ENCODE measurements at regions not wholly inside any gene's neighbourhood (a gene's known extent, or its start where the extent isn't known, plus 50 kb on each side); places are given as distances from the start of the nearest gene placed in this dataset.

DNA sequence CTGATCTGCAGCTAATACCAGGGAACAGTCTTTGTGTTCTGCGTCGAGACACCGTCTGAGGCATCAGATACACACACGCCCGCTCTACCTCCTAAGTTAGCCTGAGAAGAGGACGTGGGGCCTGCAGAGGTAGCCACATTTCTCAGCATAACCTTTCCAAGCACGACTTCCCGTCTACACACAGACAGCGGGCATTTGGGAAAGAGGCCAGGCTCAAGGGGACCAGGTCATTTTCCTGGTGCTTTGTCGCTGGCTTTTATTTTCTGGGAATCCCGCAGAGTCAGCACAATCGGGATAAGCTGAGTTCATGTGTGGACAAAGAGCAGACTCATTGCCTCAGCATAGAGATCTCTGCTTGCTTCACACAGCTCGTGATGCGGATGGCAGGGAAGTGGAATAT lies 72.5 kb upstream of the SMYD2 start:
- no peak for DNase-seq (ENCODE audit: low read depth)

DNA sequence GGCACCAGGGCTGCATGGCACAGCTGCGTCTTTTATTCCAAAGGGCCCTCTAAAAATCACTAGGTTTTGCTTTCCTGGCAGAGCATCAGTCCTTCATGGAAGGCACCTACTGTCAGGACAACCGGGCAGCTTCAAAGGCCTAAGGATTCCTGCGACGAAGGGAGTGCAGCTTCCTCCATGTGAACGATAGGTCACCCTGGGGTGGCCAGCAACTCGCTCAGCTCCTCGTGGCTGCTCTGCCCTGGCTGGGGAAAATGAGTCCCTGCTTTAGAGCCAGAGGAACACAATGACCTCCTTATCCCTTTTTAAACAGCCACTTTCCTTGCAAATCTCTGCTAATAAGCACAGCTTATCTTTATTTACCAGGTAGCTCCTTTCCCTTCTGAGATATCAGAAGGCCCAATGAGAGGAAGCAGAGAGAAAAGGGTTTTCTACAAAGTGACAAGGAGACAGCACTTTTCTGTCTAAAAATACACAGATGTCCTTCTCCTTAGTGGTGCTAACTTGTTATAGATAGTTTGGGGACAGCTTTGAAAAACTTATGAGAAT lies 71.6 kb upstream of the SMYD2 start:
- DNase-seq (ENCODE audit: low read depth), result no peak

- DNase-seq (ENCODE audit: low read depth), result no peak
Observed at GRCh38 chr1:214213136-214213535, 67.8 kb upstream of the SMYD2 start.

DNA sequence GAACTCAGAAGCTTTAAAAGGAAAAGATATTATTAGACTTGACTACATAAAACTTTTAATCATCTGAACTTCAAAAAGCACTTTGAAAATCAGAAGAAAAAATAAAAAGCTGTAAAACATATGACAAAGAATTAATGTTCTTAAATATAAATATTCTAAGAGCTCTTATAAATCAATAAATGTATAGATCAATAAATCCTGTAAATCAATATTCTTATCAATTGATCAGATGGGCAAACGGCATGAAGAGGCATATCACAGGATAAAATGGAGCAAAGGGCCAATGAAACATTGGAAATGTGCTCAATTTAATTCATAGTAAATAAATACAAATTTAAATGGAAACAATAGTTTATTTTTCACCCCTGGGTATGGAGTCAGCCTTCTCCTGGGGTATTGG lies 66.1 kb upstream of the SMYD2 start:
- no peak for DNase-seq (ENCODE audit: low read depth)

- no peak for DNase-seq (ENCODE audit: low read depth)
Observed at GRCh38 chr1:214215583-214215982, 65.4 kb upstream of the SMYD2 start.

DNA sequence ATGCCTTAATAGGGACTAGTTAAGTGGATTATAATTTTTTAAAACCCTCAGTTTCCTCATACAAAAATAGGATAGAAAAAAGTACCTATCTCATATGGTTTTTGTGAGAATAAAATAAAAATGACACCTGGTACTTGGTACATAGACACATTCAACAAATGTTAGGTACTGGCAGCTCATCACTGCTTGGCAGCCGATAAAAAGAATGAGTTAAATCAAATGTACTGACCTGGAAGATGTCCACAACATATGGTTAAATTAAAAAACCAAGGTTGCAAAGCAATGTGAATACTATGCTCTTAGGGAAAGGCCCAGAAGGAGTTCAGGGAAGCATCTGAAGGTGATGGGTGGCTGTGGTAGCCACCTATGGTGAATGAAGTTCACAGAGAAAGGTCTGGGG lies 64.9 kb upstream of the SMYD2 start:
- DNase-seq (ENCODE audit: low read depth), result no peak

- DNase-seq (ENCODE audit: low read depth), result no peak
Observed at GRCh38 chr1:214216779-214217178, 64.2 kb upstream of the SMYD2 start.

DNA sequence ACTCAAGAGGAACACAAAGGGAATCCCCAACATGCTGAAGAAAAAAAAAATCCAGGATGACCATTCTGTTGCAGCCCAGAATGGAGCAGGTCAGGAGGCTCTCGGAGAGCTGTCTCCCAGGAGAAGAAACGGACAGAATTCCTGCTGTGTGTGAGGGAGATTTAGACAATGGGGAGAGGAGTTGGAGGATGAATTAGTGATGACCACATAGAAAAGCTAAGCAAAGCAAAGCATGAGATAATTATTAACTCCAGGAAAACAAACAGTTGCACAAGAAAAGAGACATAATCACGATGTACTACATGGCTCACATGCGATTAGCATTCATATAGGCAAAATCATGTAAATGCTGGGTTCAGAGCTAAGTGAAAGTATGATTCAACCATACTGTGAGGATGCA lies 61.1 kb upstream of the SMYD2 start:
- DNase-seq (ENCODE audit: low read depth), result no peak

- no peak for DNase-seq (ENCODE audit: low read depth)
Observed at GRCh38 chr1:214220891-214221290, 60.1 kb upstream of the SMYD2 start.

DNA sequence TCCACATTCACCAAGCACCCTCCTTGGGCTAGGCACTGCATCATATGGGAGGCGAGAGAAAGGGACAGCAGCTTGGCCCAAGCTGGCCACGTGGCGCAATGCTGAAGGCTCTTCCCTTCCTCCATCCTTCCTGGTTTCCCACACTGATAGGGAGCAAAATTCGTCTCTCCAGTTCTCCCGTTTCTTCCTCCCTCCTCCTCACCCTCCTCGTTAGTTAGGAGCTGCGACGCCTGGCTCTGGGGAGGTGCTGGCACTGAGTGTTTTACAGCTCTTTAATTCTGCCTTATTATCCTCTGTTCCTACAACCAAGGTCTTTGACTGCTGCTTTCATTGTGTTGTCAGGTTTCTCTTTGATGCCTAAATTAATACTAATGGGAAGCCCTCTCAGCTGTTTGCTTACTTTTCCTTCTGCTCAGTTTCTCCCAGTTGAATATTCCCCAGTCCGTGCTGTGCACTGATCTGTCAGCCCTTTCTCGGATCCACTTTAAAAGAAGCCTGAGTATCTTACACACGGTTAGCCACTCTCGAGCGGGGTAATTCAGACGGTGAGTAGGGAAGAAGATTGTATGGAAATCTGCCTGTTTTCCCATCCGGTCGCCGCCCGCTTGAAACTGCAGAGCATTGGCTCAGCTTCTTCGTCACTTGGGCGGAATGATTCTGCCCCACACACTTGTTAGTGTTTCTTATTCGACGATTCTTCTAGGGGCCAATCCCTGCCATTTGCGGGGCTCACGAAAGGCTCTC lies 56.2 kb upstream of the SMYD2 start:
- no peak for DNase-seq (ENCODE audit: low read depth)

DNA sequence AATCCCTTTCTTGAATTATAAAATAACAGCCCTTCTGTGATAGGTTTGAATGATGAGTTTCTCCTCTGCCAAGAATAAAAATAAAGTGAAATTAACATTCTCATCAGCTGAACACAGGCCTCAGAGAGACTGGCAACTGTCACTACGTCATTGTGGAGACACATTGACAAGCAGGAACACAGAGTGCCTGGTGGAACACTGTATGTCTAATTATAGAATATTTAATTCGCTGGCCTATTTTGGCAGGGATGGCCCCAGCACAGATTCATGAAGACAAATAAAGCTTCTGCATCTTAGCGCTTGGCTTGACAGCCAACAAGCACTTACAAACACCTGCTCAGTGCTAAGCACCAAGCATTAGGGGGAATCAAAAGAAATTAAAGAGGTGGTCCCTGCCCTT lies 52.0 kb upstream of the SMYD2 start:
- DNase-seq (ENCODE audit: low read depth), result no peak

DNA sequence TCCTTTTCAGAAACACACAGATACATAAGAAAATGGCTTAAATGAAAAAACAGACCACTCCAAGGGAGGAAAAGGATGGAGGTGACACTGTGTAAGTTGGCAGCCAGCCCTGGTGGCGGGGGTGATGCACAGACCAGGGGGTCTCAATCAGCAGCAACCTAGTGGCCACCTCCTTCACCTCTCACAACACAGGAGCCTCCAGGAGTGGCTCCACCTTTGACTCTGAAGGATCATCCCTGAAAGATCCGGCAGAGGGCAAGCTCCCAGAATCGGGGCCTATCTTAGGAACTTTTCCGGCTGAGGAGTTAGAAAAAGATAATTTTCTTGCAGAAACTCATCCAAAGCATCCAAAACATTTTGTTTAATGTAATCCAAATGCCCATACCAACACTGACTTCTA lies 51.2 kb upstream of the SMYD2 start:
- DNase-seq (ENCODE audit: low read depth), result no peak

Data from stromal cell of bone marrow (primary cell).